NOMO-1 treated with DMSO at 0.1 percent for 48 hours (cell line): ENCODE measurements at regions not wholly inside any gene's neighbourhood (a gene's known extent, or its start where the extent isn't known, plus 50 kb on each side); places are given as distances from the start of the nearest gene placed in this dataset.

Experiments
- DNase-seq: peaks from one replicate; lab custom pipeline; 2025; ENCODE audit not compliant: unreplicated experiment; lab: John Stamatoyannopoulos, UW

- DNase-seq = no peak
These were observed 98.9 kb downstream of the CYRIA start for GRCh38 chr2:16566701-16567100.

DNA sequence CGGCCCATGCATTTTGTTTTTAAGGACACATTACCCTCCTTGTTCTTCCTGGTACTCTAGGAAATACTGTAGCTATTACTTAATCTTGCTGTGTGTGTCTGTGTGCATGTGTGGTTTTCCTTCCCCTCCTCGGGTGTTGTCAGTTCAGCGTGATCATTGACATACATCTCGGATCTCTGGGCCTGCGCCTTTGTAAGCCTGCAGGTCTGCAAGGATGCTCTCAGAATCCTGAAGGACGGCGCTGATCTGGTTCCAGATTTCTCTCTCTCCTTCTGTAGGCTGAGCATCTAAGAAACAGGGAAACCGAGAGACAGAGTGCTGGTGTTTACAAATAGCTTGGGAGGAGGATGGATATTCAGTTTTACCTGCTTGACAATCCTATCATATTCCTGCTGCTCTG lies 100.2 kb downstream of the CYRIA start:
- DNase-seq = no peak

- DNase-seq = no peak
These were observed 104.0 kb downstream of the CYRIA start for GRCh38 chr2:16561676-16562075.

DNA sequence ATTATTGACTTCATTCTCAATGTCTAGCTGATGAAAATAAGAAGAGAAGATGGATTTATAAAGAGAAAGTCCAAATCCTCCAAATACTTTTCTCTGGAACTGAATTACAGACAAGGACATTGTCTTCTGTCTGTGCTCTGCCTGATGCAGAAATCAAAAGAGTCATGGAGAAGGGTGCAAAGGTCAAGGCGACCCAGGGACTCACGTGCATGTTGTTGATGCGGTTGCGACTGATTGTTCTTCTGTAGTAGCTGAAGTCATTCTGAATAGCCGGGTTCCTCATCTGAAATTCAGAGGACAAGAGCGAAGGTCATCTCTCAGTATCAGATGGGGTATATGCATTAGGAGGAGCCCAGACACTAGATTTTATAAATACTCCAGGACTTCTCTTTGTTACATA lies 104.4 kb downstream of the CYRIA start:
- no peak for DNase-seq

DNA sequence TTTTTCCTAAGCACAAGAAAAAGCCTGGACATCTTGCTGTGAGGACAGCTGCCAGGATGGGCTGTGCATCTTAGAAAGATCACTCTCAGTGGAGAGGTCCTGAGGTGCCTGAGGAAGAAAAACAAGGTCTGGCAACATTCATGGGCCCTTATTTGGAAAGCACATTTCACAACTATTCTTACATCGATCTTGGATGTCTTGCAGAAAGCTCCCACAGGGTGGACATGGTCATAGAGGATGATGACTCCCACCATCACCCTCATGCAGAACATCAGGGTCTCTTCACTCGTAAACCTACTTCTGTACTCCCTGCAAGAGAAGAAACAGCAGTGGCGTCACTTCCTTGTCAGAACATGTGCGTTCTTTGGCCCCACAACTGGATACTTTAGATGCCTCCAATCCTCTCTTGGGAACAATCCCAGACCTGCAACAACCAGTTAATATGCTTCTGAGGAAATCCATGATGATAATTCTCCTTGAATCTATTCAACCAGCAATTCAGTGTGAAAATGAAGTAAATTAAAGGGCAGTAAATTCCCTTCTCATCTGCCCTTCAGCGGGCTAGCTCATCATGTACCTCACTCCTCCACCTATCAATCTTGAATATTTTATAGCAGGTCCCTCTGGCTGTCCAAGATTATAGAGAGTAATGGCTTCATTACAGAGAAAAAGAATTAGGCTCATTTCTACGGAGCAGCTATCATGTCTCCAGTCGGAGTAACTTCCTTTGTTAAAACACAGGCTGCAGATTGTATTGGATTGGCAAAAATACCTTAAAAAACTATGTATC lies 106.2 kb downstream of the CYRIA start:
- DNase-seq = no peak

DNA sequence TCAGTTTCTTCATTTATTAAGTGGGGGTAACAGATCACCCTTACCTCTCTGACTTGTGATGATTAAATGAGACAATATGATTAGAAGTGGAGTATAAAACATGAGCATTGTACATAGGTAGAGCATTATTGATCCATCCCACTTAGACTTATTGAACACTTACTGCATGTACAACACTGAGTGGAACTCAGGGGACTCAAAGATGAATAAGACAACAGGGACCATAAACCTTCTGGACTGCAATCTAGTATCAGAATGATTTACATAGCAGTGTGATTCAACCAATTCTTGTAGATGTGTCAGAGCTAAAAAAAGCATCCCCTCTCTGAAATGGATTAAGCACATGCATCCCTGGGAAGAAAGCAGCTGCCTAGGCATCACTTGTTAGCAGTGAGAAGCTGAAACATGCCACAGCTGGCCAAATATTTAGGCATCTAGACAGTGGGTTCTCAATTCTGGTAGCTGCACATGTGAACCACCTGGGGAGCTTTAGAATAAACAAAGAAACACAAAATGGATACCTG lies 111.5 kb downstream of the CYRIA start:
- DNase-seq = no peak

DNA sequence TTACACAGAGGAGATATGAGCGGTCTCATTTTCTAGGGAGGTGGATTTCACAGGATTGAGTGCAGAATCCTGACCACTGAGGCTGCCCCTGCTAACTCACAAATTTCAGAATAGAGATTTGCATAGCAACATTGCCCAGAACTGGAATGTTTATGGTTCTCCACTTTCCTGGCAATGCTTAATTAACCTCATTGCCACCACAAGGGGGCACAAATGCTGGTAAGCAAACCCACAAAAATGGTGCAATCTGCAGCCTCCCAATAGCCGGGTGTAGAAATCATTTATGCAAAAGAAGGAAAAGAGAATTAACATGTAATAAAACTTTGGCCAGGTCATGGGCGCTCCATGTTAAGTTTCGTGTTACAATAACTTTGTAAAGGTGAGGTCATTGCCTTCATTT lies 112.4 kb downstream of the CYRIA start:
- peak; percentile 50 for DNase-seq

- DNase-seq = no peak
These were observed 113.4 kb downstream of the CYRIA start for GRCh38 chr2:16552202-16552601.

DNA sequence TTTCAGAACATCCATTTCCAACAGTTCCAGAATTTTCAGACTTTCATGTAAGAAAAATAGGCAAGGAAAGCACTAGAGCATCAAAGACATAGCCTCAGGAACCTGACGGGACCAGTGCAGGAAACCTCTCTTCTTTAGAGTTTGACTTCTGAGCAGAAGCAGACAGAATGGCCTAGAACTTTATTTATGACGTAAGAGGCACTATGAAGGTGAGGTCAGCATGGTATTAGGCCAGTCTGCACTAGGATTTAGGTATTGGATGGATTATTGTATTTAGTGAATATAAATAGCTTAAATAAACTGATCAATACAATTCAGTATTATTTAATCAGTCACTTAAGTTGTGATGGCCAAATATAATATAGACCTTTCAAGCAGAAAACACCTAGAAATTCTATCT lies 117.6 kb downstream of the CYRIA start:
- no peak for DNase-seq

DNA sequence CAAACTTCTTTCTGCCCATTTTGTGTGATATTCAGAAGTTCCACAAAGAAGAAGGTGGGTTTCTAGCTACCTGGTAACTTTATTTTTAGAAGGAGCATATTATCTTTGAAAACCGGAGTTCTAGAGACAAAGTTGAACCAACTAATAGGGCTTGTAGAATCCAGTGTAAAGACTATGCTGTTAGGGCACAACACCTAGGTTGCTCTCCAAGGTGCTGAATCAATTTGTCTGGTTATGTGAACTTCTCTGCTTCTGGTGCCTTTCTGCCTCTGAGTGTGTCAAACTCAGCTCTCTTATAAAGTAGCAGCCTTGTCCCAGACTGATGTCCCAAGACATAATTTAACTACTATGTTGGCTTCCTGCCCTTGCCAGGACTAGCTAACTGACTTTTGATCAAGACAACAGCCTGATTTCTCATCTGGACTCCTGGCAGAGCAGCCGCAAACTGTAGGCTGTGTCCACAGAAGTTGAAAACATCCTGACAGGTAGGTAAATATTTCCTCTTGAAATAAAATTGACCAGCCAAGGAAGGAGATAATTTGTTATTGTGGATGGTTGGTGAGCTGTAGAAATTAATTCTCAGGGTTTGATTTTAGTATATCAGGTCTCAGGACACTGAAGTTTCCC lies 119.4 kb downstream of the CYRIA start:
- peak; percentile 37 for DNase-seq

- DNase-seq = no peak
These were observed 126.9 kb downstream of the CYRIA start for GRCh38 chr2:16538707-16539106.

GRCh38 chr2:16537347-16537746 lies 128.3 kb downstream of the CYRIA start:
- DNase-seq = no peak

GRCh38 chr2:16526193-16526592 lies 139.4 kb downstream of the CYRIA start:
- peak; percentile 3 for DNase-seq

GRCh38 chr2:16525265-16525887 lies 140.3 kb downstream of the CYRIA start:
- peak; percentile 36 for DNase-seq

DNA sequence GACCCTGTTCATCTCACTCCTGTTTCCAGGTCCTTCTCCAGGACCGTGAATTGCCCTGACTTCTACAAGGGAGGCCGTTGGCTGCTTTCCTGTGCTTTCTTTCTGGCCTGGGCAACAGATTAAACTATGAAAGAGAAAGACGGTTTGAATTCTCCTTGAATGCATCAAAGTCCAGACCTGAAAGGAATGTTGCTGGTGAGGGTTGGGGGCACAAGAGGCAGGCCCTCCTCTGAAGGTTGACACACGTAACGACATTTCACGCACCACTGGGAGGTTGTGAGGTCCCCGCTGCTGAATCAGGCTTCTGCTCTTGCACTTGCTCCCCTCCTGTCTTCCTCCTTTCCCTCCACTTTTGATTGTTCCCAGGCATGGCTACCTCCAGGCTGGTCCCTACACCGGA lies 141.9 kb downstream of the CYRIA start:
- DNase-seq = no peak

DNA sequence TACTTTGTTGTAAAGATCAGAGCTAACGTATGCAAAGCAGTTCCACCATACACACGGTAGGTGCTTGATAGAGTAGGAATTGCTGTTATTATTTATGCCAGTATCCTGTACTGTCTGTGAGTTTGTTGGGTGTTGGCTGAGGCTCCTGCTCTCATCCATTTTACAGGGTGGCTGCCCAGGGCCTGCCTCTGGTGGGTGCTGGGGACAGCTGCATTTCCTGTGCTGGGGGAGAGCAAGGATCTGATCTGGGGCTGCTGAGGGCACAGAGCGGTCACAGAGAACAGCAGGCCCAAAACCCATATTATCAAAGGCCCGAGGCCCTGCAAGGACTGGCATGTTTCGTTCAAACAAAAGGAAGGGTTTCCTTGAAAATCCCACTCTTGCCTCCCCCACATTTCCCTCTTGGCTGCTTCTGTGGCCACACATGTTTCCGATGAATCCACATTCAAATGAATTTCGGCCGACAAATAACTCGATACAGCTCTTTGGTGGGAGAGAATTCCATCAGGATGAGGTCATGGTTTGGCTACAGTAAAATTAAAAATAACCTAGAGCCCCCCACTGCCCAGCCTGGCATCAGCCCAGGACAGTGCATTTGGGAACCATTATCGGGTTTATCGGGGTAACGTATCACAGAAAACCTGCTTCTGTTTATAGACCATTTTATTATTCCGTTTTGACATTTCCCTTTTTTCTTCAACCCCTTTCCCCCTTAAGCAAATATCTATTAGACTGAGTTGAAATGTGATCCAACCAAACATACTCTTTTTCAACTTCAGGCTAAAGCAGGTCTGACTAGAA lies 143.4 kb downstream of the CYRIA start:
- no peak for DNase-seq

GRCh38 chr2:16520891-16521290 lies 144.7 kb downstream of the CYRIA start:
- no peak for DNase-seq

- DNase-seq = no peak
These were observed 149.9 kb downstream of the CYRIA start for GRCh38 chr2:16515696-16516095.

- DNase-seq = no peak
These were observed 152.0 kb downstream of the CYRIA start for GRCh38 chr2:16513626-16514025.

DNA sequence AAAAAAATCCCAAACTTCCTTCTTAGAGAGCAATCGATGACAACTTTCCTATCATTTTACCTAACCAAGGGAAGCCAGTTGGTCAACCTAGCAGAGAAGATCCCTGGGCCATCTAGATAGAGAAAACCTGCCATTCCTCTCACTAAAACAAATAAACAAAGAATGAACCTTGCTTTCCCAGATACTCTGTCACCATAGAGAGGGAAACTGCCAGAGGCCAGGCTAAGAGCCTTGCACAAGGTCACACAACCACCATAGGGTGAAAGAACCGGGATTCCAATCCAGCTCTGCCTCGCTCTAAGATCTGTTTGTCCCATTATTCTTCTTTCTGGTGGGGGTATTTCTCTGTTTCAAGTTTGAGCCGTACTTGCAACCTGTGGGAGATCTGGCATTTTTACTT lies 154.6 kb downstream of the CYRIA start:
- DNase-seq = no peak

DNA sequence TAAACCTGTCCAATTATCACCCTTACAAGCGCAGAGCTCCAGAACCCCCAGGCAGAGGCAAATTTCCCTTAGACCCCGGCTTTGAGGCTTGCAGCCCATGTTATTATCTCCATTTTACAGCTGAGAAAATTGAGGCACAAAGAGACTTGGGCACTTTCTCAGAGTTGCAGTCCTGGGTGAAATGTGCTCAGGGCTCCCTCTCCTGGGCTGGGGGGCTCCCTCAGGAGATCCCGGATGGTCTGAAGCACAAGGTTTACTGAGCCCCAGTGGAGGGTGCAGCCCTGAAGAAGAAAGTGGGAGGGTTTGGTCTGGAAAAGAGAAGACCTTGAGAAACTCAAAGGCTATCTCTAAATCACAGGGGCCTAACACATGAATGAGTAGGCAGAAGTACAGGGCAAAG lies 156.6 kb downstream of the CYRIA start:
- DNase-seq = no peak
